ENCODE measurements at regions not wholly inside any gene's neighbourhood (a gene's known extent, or its start where the extent isn't known, plus 50 kb on each side); places are given as distances from the start of the nearest gene placed in this dataset.
"Not testable (repeated sequence)": the region's sequence is repeated elsewhere in the genome, so short reads cannot be mapped to it uniquely, and the experiment has no call there.

GRCh38 chr5:117189784-117190183 lies 615.2 kb upstream of the SEMA6A start:
- no peak for DNase-seq

- DNase-seq, result no peak
Measured at GRCh38 chr5:117188211-117188610, 613.6 kb upstream of the SEMA6A start.

- DNase-seq, result no peak
Measured at GRCh38 chr5:117186751-117187150, 612.1 kb upstream of the SEMA6A start.

- DNase-seq, result no peak
Measured at GRCh38 chr5:117183326-117183725, 608.7 kb upstream of the SEMA6A start.

- DNase-seq, result no peak
Measured at GRCh38 chr5:117182104-117182503, 607.5 kb upstream of the SEMA6A start.

- no peak for DNase-seq
Measured at GRCh38 chr5:117177302-117177701, 602.7 kb upstream of the SEMA6A start.

GRCh38 chr5:117165068-117165467 lies 590.4 kb upstream of the SEMA6A start:
- DNase-seq, result no peak

GRCh38 chr5:117161718-117162335 lies 587.2 kb upstream of the SEMA6A start:
- no peak for DNase-seq

- no peak for DNase-seq
Measured at GRCh38 chr5:117160391-117160790, 585.8 kb upstream of the SEMA6A start.

GRCh38 chr5:117149312-117149711 lies 574.7 kb upstream of the SEMA6A start:
- DNase-seq, result no peak

- no peak for DNase-seq
Measured at GRCh38 chr5:117144086-117144485, 569.5 kb upstream of the SEMA6A start.

- no peak for DNase-seq
Measured at GRCh38 chr5:117143406-117143805, 568.8 kb upstream of the SEMA6A start.

GRCh38 chr5:117138523-117138922 lies 563.9 kb upstream of the SEMA6A start:
- DNase-seq, result no peak

- DNase-seq, result no peak
Measured at GRCh38 chr5:117135851-117136250, 561.2 kb upstream of the SEMA6A start.

GRCh38 chr5:117133198-117133597 lies 558.6 kb upstream of the SEMA6A start:
- no peak for DNase-seq

- no peak for DNase-seq
Measured at GRCh38 chr5:117131876-117132275, 557.3 kb upstream of the SEMA6A start.

- no peak for DNase-seq
Measured at GRCh38 chr5:117131048-117131679, 556.5 kb upstream of the SEMA6A start.

GRCh38 chr5:117118499-117118898 lies 543.9 kb upstream of the SEMA6A start:
- no peak for DNase-seq

GRCh38 chr5:117117314-117117713 lies 542.7 kb upstream of the SEMA6A start:
- DNase-seq, result not testable (repeated sequence)

GRCh38 chr5:117110548-117110947 lies 535.9 kb upstream of the SEMA6A start:
- DNase-seq, result no peak

- DNase-seq, result no peak
Measured at GRCh38 chr5:117107859-117108258, 533.2 kb upstream of the SEMA6A start.

GRCh38 chr5:117103703-117104102 lies 529.1 kb upstream of the SEMA6A start:
- no peak for DNase-seq

- DNase-seq, result no peak
Measured at GRCh38 chr5:117102591-117102990, 528.0 kb upstream of the SEMA6A start.

GRCh38 chr5:117100176-117100575 lies 525.6 kb upstream of the SEMA6A start:
- DNase-seq, result no peak

GRCh38 chr5:117098094-117098493 lies 523.5 kb upstream of the SEMA6A start:
- DNase-seq, result no peak
